Caki2 (cell line): ENCODE measurements at regions not wholly inside any gene's neighbourhood (a gene's known extent, or its start where the extent isn't known, plus 50 kb on each side); places are given as distances from the start of the nearest gene placed in this dataset.

Experiments used
- DNase-seq: peaks from one replicate; pipeline ENCODE4 v3.0.0-alpha.2; 2015; ENCODE audit warnings: low read depth
- in situ Hi-C: cut with HindIII; loops from 2 replicates; pipeline ENCODE4 v1.10.0; 2016; ENCODE audit warnings: low sequenced_read_pairs, low pct_unique_long_range_greater_than_20kb, mixed read lengths

- in situ Hi-C loops: no loop called here
- DNase-seq: no peak
These were observed 109.8 kb upstream of the FREM2 start for GRCh38 chr13:38577048-38577447.

DNA sequence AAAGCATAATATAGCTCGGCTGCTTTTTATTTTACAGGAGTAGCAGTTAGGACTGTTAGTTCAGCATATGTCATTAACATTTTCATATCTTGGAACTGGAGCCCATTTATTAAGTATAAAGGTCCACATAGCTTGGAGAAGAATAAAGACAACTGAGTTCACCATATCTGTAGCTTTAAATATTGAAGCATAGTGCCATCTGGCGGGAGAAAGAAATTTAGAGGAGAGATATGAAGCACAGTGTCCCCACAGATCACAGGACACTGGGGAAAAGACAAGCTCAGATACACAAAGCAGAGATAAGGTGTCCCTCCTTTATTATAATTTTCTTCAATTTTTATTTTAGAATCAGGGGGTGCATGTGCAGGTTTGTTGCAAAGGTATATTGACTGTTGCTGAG, 104.7 kb upstream of the FREM2 start:
- in situ Hi-C loops: no loop called here
- peak; percentile 22 for DNase-seq

DNA sequence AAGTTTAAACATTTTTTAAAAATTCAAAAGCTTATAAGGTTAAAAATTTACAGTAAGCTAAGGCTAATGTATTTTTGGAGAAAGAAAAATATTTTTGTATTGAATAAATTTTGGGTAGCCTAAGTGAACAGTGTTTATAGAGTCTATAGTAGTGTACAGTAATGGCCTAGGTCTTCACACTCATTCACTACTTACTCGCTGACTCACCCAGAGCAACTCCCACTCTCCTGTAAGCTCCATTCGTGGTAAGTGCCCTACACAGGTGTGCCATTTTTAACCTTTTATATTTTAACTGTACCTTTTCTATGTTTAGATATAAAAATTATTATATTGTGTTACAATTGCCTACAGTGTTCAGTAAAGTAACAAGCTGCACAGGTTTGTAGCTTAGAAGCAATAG, 96.6 kb upstream of the FREM2 start:
- no peak for DNase-seq
- in situ Hi-C loops: no loop called here

- in situ Hi-C loops: no loop called here
- no peak for DNase-seq
These were observed 95.9 kb upstream of the FREM2 start for GRCh38 chr13:38590796-38591507.

GRCh38 chr13:38602266-38602665, 84.6 kb upstream of the FREM2 start:
- DNase-seq: no peak
- in situ Hi-C loops: no loop called here

GRCh38 chr13:38606699-38607535, 80.0 kb upstream of the FREM2 start:
- no peak for DNase-seq
- in situ Hi-C loops: no loop called here

DNA sequence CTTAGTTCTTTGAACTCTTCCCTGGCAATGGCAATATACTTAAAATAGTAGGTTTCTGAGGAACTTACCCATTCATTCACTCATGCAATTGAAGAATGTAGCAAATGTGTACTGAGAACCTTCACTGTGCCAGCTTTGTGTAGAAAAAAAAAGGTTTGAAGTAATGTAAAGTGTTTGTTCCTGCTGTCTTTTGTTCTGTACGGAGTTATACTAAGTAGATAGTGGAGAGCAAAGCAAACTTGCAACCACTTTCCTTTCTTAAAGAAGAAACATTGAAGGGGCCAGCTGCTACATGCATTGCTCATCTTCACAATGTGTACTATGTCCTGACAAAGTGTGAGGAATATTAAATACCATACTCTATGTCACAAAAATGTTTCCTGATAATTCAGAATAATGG, 68.9 kb upstream of the FREM2 start:
- DNase-seq: no peak
- in situ Hi-C loops: no loop called here

DNA sequence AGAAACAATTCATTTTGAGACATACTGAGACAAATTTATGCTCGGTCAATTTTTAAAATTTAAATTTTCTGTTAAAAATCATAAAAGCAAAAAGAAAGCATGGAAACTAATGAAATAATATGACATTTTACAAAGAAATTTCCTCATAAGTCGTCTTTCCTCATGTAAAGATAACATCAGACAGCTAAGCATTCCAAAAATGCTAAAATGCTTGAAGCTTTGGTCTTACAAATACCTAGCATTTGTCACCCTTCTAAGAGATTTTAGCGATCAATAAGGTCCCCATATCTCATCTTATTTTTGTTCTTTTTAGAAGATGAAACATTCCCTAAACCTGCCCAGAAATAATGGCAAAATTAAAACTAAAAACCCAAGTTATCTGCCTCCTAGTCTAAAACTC, 68.5 kb upstream of the FREM2 start:
- in situ Hi-C loops: no loop called here
- DNase-seq: no peak

DNA sequence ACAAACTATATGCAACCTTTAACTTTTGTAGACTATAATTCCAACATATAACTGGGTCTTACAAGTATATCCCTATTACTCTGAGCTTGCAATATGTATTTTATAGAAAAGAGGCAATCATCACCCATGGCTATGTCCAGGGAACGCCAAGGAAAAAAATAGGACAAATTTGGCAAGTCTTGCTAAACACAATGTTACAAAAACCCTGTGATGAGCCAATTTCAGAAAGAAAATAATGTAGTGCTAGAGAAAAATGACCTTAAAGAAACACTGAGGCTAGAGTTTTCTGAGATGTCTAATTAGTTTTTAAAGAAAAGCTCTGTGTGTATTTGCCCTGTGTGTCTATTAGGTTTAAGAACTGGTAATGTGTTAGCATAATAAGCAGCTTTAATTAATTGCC, 68.0 kb upstream of the FREM2 start:
- in situ Hi-C loops: no loop called here
- no peak for DNase-seq

- in situ Hi-C loops: no loop called here
- DNase-seq: no peak
These were observed 66.0 kb upstream of the FREM2 start for GRCh38 chr13:38620876-38621275.

DNA sequence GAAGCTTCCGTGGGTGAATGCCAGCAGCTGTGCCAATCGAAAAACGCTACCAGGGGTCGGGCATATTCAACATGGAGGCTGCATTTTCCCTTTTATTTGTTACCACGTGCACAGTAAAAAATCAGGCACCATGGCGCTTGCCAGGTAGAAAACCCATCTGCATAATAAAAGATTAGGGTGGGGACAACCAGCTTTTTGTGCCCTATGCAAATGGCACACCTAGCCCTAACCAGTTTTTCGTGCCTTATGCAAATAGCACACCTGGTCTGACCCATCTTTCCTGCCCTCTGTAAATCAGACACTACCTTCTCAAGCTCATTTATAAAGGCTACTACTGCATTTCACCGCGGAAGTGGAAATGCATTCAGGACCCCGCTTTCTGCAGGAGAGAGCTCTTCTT, 62.1 kb upstream of the FREM2 start:
- in situ Hi-C loops: no loop called here
- DNase-seq: no peak

DNA sequence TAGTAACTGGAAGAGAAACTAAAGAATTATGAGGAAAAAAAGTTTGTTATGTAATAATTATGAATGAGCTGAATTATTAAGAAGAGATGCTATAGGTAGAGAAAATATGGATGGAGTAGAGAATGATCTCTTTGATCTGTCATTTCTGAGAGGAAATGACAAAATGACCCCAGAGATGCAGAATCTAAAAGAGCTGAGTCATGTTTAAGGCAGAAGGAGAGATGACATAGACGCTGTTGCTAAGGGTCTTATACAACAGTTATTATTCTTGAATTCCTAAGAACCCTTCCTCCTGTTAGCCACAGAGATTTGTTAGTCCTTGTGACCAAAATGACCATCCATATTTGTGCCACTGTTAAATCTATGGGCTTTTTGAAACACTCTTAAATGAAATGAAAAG, 58.3 kb upstream of the FREM2 start:
- in situ Hi-C loops: no loop called here
- peak; percentile 0 for DNase-seq

GRCh38 chr13:38630780-38631179, 56.1 kb upstream of the FREM2 start:
- DNase-seq: no peak
- in situ Hi-C loops: no loop called here

DNA sequence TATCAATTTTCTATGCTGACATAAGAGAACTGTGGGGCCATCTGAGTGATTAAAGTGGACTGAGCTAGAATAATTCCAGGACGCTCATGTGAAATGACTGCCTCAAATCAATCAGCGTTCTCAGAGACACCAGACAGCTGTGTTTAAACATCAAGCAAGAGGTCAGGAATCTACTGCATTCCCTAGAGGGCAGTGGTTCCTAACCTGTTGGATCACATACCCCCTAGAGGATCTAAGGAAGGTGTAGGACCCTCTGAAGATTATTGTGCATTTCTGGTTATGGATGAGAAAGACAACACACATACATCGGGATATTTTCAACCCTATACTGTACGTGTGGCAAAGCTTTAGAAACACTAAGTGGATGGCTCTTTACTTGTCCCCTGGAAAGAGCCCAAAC, 51.8 kb upstream of the FREM2 start:
- in situ Hi-C loops: no loop called here
- DNase-seq: no peak

GRCh38 chr13:38636073-38636472, 50.8 kb upstream of the FREM2 start:
- no peak for DNase-seq
- in situ Hi-C loops: no loop called here

DNA sequence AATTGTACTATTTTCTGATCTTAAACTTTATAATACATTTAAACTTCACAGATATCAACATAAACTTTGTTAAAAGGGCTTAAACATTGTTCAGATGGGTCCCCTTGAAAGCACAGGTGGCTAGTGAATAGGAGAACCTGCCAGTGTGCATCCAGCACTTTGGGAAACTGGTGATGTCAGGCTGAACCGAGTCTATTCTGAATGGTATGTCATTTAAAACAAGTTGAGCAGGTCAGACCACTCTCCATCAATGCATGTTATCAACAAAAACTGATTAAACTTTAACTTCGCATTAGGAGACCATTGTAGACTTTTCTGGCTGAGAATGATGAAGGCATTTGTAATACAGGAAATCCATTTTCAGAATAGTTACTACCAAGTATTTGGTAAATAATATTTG, 50.1 kb upstream of the FREM2 start:
- in situ Hi-C loops: no loop called here
- no peak for DNase-seq
